CD4-positive, alpha-beta T cell treated with Interleukin-4 for 4 hours (primary cell): ENCODE measurements at regions not wholly inside any gene's neighbourhood (a gene's known extent, or its start where the extent isn't known, plus 50 kb on each side); places are given as distances from the start of the nearest gene placed in this dataset.

Source experiments
- DNase-seq: peaks from one replicate; pipeline ENCODE4 v3.0.0-alpha.2; 2020

- no peak for DNase-seq
These were observed 569.5 kb downstream of the TYW1 start for GRCh38 chr7:67566101-67566500.

- DNase-seq, result no peak
These were observed 574.5 kb downstream of the TYW1 start for GRCh38 chr7:67571026-67571545.

- no peak for DNase-seq
These were observed 577.0 kb downstream of the TYW1 start for GRCh38 chr7:67573639-67574038.

- DNase-seq, result no peak
These were observed 592.0 kb downstream of the TYW1 start for GRCh38 chr7:67588631-67589030.

GRCh38 chr7:67589183-67589582 lies 592.5 kb downstream of the TYW1 start:
- no peak for DNase-seq

- no peak for DNase-seq
These were observed 594.0 kb downstream of the TYW1 start for GRCh38 chr7:67590649-67591048.

GRCh38 chr7:67593794-67594193 lies 597.2 kb downstream of the TYW1 start:
- DNase-seq, result no peak

- no peak for DNase-seq
These were observed 599.0 kb downstream of the TYW1 start for GRCh38 chr7:67595431-67596180.

GRCh38 chr7:67597161-67597560 lies 600.5 kb downstream of the TYW1 start:
- no peak for DNase-seq

- no peak for DNase-seq
These were observed 601.8 kb downstream of the TYW1 start for GRCh38 chr7:67598469-67598868.

GRCh38 chr7:67599331-67600062 lies 602.9 kb downstream of the TYW1 start:
- DNase-seq, result no peak

GRCh38 chr7:67602246-67602887 lies 605.7 kb downstream of the TYW1 start:
- DNase-seq, result no peak

- DNase-seq, result no peak
These were observed 608.1 kb downstream of the TYW1 start for GRCh38 chr7:67604461-67605386.

- no peak for DNase-seq
These were observed 612.2 kb downstream of the TYW1 start for GRCh38 chr7:67608806-67609205.

- DNase-seq, result no peak
These were observed 614.3 kb downstream of the TYW1 start for GRCh38 chr7:67610897-67611296.

- no peak for DNase-seq
These were observed 618.2 kb downstream of the TYW1 start for GRCh38 chr7:67614843-67615242.

GRCh38 chr7:67616517-67616916 lies 619.9 kb downstream of the TYW1 start:
- no peak for DNase-seq

- no peak for DNase-seq
These were observed 622.0 kb downstream of the TYW1 start for GRCh38 chr7:67618556-67619162.

- DNase-seq, result no peak
These were observed 622.5 kb downstream of the TYW1 start for GRCh38 chr7:67619175-67619574.

GRCh38 chr7:67620216-67620933 lies 623.7 kb downstream of the TYW1 start:
- no peak for DNase-seq

GRCh38 chr7:67621704-67622103 lies 625.1 kb downstream of the TYW1 start:
- no peak for DNase-seq
